ENCODE measurements at regions not wholly inside any gene's neighbourhood (a gene's known extent, or its start where the extent isn't known, plus 50 kb on each side); places are given as distances from the start of the nearest gene placed in this dataset.

DNA sequence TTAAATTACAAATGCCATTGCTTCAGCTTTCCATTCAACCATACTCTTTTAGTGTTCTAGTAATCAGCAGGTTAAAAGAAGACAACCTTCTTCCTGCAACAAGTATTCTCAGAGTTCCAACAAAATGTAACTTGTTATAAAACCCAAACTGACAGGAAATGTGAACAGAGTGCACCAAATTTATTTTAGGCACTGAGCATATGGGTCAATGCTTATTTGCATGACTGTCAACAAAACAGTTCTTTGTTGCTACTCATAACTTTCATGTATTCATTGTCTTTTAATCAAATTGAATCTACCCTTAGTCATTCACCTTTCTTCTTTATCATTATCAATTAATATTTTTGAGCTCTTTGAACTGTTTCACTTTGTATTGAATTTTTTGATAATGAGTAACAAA, 554.1 kb downstream of the DACH1 start:
- Histone ChIP-seq H3K4me1 (ENCODE audit: control insufficient read depth, extremely low read depth, insufficient read depth, low read length) (no peaks in the 10 kb centered on the region), H3K27me3 (ENCODE audit: control insufficient read depth in 2 of 2, insufficient read depth in 2 of 2, low read length in 2 of 2) (no peaks in the 10 kb centered on the region), H3K9me1 (replicated peaks; ENCODE audit: control insufficient read depth, extremely low read depth, insufficient read depth, low read length) (no peaks in the 10 kb centered on the region), H2AFZ (ENCODE audit: low read depth, low read length) (no peak overlapping the region), H4K20me1 (replicated peaks; ENCODE audit: control insufficient read depth, extremely low read depth, insufficient read depth, low read length) (no peaks in the 10 kb centered on the region), H3K9me3 (replicated peaks; ENCODE audit: control insufficient read depth, insufficient read depth, low read length) (no peaks in the 10 kb centered on the region), H3K79me2 (ENCODE audit: control insufficient read depth, insufficient read depth, low read length) (no peaks in the 10 kb centered on the region), H3K4me3 (replicated peaks in 1 of 3; ENCODE audit: insufficient read depth in 1 of 3, low read depth in 1 of 3, low read length in 3 of 3) (no peak overlapping the region), H3K36me3 (ENCODE audit: control insufficient read depth in 2 of 2, extremely low read depth in 1 of 2, insufficient read depth in 2 of 2, low read length in 2 of 2) (no peaks in the 10 kb centered on the region), H3K4me2 (ENCODE audit: insufficient read depth, low read length) (no peak overlapping the region), H3K27ac (ENCODE audit: insufficient read depth, low read depth, low read length) (no peak overlapping the region), H3K9ac (replicated peaks; ENCODE audit: extremely low read depth, insufficient read depth, low read length) (no peak overlapping the region)
- FAIRE-seq (no peak), DNase-seq (ENCODE audit: low read depth, low spot score) (no peak)
- BruUV-seq (replicated peaks) = no TSS peak
- dilution Hi-C loops (cut with MboI; ENCODE audit: extremely low pct_ligation_motif_present, low sequenced_read_pairs) (no loop called here), intact Hi-C loops (cut with micrococcal nuclease) (loop anchor here (10.0 kb wide), 1 partner anchor 588 kb away; no protein-coding TSS in a partner anchor)
- ChIA-PET CTCF (interaction anchor here (1.4 kb wide), 1 partner anchor 566 kb away, joined by 3 read pairs; no protein-coding TSS in a partner anchor), POLR2A (no interaction called here)
- TF ChIP-seq JUN (IDR thresholded peaks at IDR 0.05; ENCODE audit: borderline replicate concordance, insufficient read depth, insufficient read length, low read depth) = no peak
- TF ChIP-seq POLR2A (IDR thresholded peaks at IDR 0.05; ENCODE audit: low read depth, low read length) = no peak
- TF ChIP-seq, protein P1, sequence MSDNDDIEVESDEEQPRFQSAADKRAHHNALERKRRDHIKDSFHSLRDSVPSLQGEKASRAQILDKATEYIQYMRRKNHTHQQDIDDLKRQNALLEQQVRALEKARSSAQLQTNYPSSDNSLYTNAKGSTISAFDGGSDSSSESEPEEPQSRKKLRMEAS (IDR thresholded peaks at IDR 0.05; ENCODE audit: insufficient read depth, insufficient read length) = no peak
- no peak for TF ChIP-seq FOS (IDR thresholded peaks at IDR 0.05; ENCODE audit: borderline replicate concordance, insufficient read depth, low read length)
- no peak for TF ChIP-seq MYC (IDR thresholded peaks at IDR 0.05; ENCODE audit: low read depth, low read length)
- no peak for TF ChIP-seq EZH2 (IDR thresholded peaks at IDR 0.05; ENCODE audit: borderline replicate concordance, low read depth, low read length, severe bottlenecking)
- TF ChIP-seq GATA2 (IDR thresholded peaks at IDR 0.05; ENCODE audit: insufficient read depth, insufficient read length, low read depth, low read length) = no peak
- TF ChIP-seq, protein P2, sequence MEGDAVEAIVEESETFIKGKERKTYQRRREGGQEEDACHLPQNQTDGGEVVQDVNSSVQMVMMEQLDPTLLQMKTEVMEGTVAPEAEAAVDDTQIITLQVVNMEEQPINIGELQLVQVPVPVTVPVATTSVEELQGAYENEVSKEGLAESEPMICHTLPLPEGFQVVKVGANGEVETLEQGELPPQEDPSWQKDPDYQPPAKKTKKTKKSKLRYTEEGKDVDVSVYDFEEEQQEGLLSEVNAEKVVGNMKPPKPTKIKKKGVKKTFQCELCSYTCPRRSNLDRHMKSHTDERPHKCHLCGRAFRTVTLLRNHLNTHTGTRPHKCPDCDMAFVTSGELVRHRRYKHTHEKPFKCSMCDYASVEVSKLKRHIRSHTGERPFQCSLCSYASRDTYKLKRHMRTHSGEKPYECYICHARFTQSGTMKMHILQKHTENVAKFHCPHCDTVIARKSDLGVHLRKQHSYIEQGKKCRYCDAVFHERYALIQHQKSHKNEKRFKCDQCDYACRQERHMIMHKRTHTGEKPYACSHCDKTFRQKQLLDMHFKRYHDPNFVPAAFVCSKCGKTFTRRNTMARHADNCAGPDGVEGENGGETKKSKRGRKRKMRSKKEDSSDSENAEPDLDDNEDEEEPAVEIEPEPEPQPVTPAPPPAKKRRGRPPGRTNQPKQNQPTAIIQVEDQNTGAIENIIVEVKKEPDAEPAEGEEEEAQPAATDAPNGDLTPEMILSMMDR (IDR thresholded peaks at IDR 0.05; ENCODE audit: extremely low read depth in 1 of 2, insufficient read depth in 1 of 2, low read depth in 1 of 2, low read length in 2 of 2) = no peak
- TF ChIP-seq POLR2AphosphoS5 (IDR thresholded peaks at IDR 0.05; ENCODE audit: insufficient read depth, low read depth, low read length) = no peak
